ENCODE measurements at regions not wholly inside any gene's neighbourhood (a gene's known extent, or its start where the extent isn't known, plus 50 kb on each side); places are given as distances from the start of the nearest gene placed in this dataset.

DNA sequence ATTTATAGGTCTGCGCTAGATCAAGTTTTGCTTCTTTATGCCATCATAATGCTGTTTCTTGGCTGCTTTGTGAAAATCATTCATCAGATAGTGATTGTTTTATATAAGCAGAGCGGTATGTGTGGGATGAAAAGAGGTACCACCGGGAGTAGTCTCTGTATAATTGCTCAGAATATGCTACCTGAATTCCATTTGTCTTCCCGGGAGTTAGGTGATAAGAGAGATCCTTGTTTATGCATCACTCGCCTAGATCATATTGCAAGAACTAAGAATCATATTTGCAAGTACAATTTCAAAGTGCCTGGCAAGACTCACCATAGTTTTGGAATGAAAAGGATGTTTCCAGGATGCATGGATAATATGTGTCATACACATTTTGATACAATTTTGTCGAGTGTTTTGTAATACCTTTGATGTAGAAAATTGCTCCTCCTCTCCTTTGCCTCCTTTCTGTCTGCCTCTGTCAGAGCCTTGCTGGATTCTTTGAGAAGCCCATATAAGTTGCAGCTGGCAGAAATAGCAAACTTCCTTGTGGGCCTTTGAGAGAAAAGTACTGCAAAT, 1306.0 kb upstream of the SLC10A2 start (continued):
- TF ChIP-seq TAF7 (optimal IDR thresholded peaks at IDR 0.05; ENCODE audit: borderline replicate concordance, low read depth, low read length) = no peak
- no peak for TF ChIP-seq SIX5 (IDR thresholded peaks at IDR 0.05; ENCODE audit: low read depth, low read length)
- TF ChIP-seq CBX5 (IDR thresholded peaks at IDR 0.05; ENCODE audit: low read depth, low read length) = no peak
- TF ChIP-seq BACH1 (IDR thresholded peaks at IDR 0.05; ENCODE audit: low read length) = no peak
